ENCODE measurements at regions not wholly inside any gene's neighbourhood (a gene's known extent, or its start where the extent isn't known, plus 50 kb on each side); places are given as distances from the start of the nearest gene placed in this dataset.

DNA sequence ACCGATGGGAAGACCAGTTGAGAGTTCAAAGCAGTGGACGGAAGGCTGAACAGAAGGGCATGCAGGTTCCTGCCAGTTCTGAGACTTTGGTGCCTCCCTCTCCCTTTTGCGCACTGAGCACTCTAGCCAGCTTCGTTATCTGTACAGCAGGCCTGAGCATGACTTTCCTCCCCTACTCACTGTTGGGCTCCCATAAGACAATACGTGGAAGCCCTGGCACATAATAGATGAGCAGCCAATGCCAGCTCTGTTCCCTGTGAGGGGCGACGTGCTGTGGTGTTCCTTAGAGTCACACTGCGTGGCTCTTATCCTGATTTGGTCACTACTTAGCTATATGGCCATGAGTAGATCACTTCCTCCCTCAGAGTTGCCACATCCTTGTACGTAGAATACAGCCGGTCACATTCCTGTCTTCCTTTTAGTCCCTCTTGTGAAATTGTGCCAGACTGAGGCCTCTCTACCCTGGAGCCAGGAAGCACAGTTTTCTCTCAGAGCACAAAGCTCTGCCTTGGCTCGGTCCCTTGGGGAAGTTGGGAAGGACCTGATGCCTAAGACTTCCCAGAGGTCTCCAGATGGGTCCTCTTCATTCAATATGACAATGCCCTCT lies 160.4 kb upstream of the MAMLD1 start:
- peak overlapping the region in 1 of 2 donors; percentile 68 for H3K27ac ChIP-seq (ENCODE audit: low read depth in 1 of 2, low read length in 1 of 2)

DNA sequence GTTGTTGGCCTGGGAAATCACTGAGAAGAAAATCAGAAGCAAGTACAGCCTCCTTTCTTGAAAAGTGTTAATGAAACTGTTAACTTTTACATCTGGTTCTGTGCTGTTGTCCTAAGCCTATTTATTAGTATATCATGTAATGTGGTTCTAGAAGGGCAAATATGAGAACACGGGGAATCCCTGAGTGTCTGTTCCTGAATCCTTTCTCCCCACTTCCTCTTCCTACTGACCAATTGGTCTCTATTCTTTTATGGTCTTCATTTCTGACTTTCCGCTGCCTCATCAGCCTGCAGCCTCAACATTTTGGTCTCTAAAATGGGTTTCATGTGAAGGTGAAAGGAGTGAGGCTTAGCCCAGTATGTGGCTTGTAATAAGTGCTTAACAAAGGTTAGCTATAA lies 159.9 kb upstream of the MAMLD1 start:
- peaks cover 0 to 5% (median 0%) of the 10 kb centered on the region in 3 donors for H3K27me3 ChIP-seq (ENCODE audit: control insufficient read depth in 3 of 3, insufficient read depth in 3 of 3, low read length in 2 of 3)
- H3K4me1 ChIP-seq (ENCODE audit: control insufficient read depth in 5 of 5, insufficient read depth in 5 of 5, low read length in 5 of 5): no peaks in the 10 kb centered on the region
- no peaks in the 10 kb centered on the region for H3K36me3 ChIP-seq (ENCODE audit: control insufficient read depth in 4 of 4, insufficient read depth in 4 of 4, low read length in 4 of 4)
- peak overlapping the region in 1 of 2 donors; percentile 35 for H3K27ac ChIP-seq (ENCODE audit: low read depth in 1 of 2, low read length in 1 of 2)
- WGBS, 2 donors: 63 to 72% methylated on average over 2 of the region's 2 CpGs
- DNase-seq (no peak), ATAC-seq (ENCODE audit: insufficient read depth, low FRiP score) (no peak)
- no peak overlapping the region for H3K9ac ChIP-seq (ENCODE audit: insufficient read depth in 1 of 2, low read length in 2 of 2)
- TF ChIP-seq, protein P1, sequence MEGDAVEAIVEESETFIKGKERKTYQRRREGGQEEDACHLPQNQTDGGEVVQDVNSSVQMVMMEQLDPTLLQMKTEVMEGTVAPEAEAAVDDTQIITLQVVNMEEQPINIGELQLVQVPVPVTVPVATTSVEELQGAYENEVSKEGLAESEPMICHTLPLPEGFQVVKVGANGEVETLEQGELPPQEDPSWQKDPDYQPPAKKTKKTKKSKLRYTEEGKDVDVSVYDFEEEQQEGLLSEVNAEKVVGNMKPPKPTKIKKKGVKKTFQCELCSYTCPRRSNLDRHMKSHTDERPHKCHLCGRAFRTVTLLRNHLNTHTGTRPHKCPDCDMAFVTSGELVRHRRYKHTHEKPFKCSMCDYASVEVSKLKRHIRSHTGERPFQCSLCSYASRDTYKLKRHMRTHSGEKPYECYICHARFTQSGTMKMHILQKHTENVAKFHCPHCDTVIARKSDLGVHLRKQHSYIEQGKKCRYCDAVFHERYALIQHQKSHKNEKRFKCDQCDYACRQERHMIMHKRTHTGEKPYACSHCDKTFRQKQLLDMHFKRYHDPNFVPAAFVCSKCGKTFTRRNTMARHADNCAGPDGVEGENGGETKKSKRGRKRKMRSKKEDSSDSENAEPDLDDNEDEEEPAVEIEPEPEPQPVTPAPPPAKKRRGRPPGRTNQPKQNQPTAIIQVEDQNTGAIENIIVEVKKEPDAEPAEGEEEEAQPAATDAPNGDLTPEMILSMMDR (IDR thresholded peaks at IDR 0.05; ENCODE audit: control extremely low read depth, extremely low read depth): no peak
- H3K4me3 ChIP-seq: no peak overlapping the region
- H3K9me3 ChIP-seq (ENCODE audit: control insufficient read depth in 4 of 4, insufficient read depth in 3 of 4, low read length in 3 of 4): peaks cover 0 to 4% (median 0%) of the 10 kb centered on the region in 4 donors

More for the DNA sequence above, 160.4 kb upstream of the MAMLD1 start:
- peaks cover 0 to 4% (median 0%) of the 10 kb centered on the region in 4 donors for H3K9me3 ChIP-seq (ENCODE audit: control insufficient read depth in 4 of 4, insufficient read depth in 3 of 4, low read length in 3 of 4)
- H3K9ac ChIP-seq (ENCODE audit: insufficient read depth in 1 of 2, low read length in 2 of 2): no peak overlapping the region
- 56 to 62% methylated on average over 11 of the region's 11 CpGs for WGBS, 2 donors
- H3K4me1 ChIP-seq (ENCODE audit: control insufficient read depth in 5 of 5, insufficient read depth in 5 of 5, low read length in 5 of 5): no peaks in the 10 kb centered on the region
- TF ChIP-seq, protein P1 (IDR thresholded peaks at IDR 0.05; ENCODE audit: control extremely low read depth, extremely low read depth): no peak
- DNase-seq (peak in 2 of 3 donors; percentile 32 to 42), ATAC-seq (ENCODE audit: insufficient read depth, low FRiP score) (no peak)
- no peaks in the 10 kb centered on the region for H3K36me3 ChIP-seq (ENCODE audit: control insufficient read depth in 4 of 4, insufficient read depth in 4 of 4, low read length in 4 of 4)
- peaks cover 0 to under 1% (median 0%) of the 10 kb centered on the region in 3 donors for H3K27me3 ChIP-seq (ENCODE audit: control insufficient read depth in 3 of 3, insufficient read depth in 3 of 3, low read length in 2 of 3)
- H3K4me3 ChIP-seq: no peak overlapping the region

DNA sequence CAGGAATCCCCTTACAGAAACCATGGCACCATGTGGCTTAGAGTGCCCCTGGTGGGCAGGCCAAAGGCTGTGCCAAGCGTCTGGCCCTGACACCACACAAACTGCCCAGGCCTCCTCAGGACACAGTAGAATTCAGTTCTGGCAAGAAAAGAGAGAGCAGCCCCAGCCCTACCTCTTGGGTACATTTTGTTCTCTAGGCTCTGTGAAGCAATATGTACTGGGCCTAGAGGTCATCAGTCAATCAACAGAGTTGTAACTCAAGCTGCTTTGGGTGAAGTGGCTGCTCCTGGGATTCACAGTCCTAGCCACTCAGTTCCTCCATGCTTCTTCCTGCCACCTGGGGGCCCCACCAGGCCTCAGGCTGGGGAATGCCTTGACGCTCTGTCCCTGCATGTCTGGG lies 158.1 kb upstream of the MAMLD1 start:
- H3K36me3 ChIP-seq (ENCODE audit: control insufficient read depth in 4 of 4, insufficient read depth in 4 of 4, low read length in 4 of 4): no peaks in the 10 kb centered on the region
- H3K27ac ChIP-seq (ENCODE audit: low read depth in 1 of 2, low read length in 1 of 2): no peak overlapping the region
- H3K4me1 ChIP-seq (ENCODE audit: control insufficient read depth in 5 of 5, insufficient read depth in 5 of 5, low read length in 5 of 5): no peaks in the 10 kb centered on the region
- H3K4me3 ChIP-seq: no peak overlapping the region
- H3K9ac ChIP-seq (ENCODE audit: insufficient read depth in 1 of 2, low read length in 2 of 2): no peak overlapping the region
- DNase-seq: no peak
- peaks cover 0 to 4% (median 0%) of the 10 kb centered on the region in 4 donors for H3K9me3 ChIP-seq (ENCODE audit: control insufficient read depth in 4 of 4, insufficient read depth in 3 of 4, low read length in 3 of 4)
- 70 to 91% methylated on average over 2 of the region's 2 CpGs for WGBS, 2 donors
- ATAC-seq (ENCODE audit: insufficient read depth, low FRiP score): no peak
- H3K27me3 ChIP-seq (ENCODE audit: control insufficient read depth in 3 of 3, insufficient read depth in 3 of 3, low read length in 2 of 3): peaks cover 0 to 5% (median 0%) of the 10 kb centered on the region in 3 donors
- TF ChIP-seq, protein P1 (IDR thresholded peaks at IDR 0.05; ENCODE audit: control extremely low read depth, extremely low read depth): no peak
